Smooth muscle cell (in vitro differentiated cells): ENCODE measurements at regions not wholly inside any gene's neighbourhood (a gene's known extent, or its start where the extent isn't known, plus 50 kb on each side); places are given as distances from the start of the nearest gene placed in this dataset.

Source experiments
- DNase-seq: peaks from one replicate; lab custom pipeline; 2025; ENCODE audit not compliant: unreplicated experiment; lab: John Stamatoyannopoulos, UW
- H2AFZ ChIP-seq: fragments of 200-600 bp; sonication (generic); 2 replicates; pipeline ENCODE4 v1.6.0; 2016; ENCODE audit warnings: antibody characterized with exemption, low read depth, mild to moderate bottlenecking
- H3F3A ChIP-seq: fragments of 200-600 bp; sonication (generic); 2 replicates; pipeline ENCODE4 v1.6.0; 2017; ENCODE audit warnings: antibody characterized with exemption, low read depth
- H3K27ac ChIP-seq: fragments of 200-600 bp; sonication (generic); 2 replicates; pipeline ENCODE4 v1.5.1; 2016; ENCODE audit warnings: low read depth, mild to moderate bottlenecking
- H3K27me3 ChIP-seq: fragments of 200-600 bp; sonication (generic); 2 replicates; pipeline ENCODE4 v1.6.1; 2016; ENCODE audit warnings: low read depth, mild to moderate bottlenecking
- H3K36me3 ChIP-seq: fragments of 200-600 bp; sonication (generic); 2 replicates; pipeline ENCODE4 v1.5.1; 2016; ENCODE audit warnings: low read depth
- H3K4me1 ChIP-seq: fragments of 200-600 bp; sonication (generic); 2 replicates; pipeline ENCODE4 v1.5.1; 2016; ENCODE audit warnings: low read depth
- H3K4me2 ChIP-seq: fragments of 200-600 bp; sonication (generic); 2 replicates; pipeline ENCODE4 v1.6.0; 2016; ENCODE audit warnings: mild to moderate bottlenecking
- H3K4me3 ChIP-seq: fragments of 200-600 bp; sonication (generic); 2 replicates; pipeline ENCODE4 v1.5.1; 2016; ENCODE audit warnings: mild to moderate bottlenecking
- H3K79me2 ChIP-seq: fragments of 200-600 bp; sonication (generic); 2 replicates; pipeline ENCODE4 v1.6.0; 2016; ENCODE audit warnings: low read depth, mild to moderate bottlenecking
- H3K9ac ChIP-seq: fragments of 200-600 bp; sonication (generic); 2 replicates; pipeline ENCODE4 v1.6.0; 2016; ENCODE audit warnings: low read depth
- H3K9me3 ChIP-seq: fragments of 200-600 bp; sonication (generic); replicated peaks from 2 replicates; pipeline ENCODE4 v1.5.1; 2016; ENCODE audit warnings: low read depth
- H4K20me1 ChIP-seq: fragments of 200-600 bp; sonication (generic); 2 replicates; pipeline ENCODE4 v1.6.0; 2016; ENCODE audit warnings: low read depth
- CTCF ChIP-seq: fragments of 200-600 bp; sonication (generic); IDR thresholded peaks from 2 replicates; pipeline ENCODE4 v1.5.1; 2017; ENCODE audit warnings: borderline replicate concordance, mild to moderate bottlenecking, antibody characterized with exemption; ENCODE audit not compliant: insufficient read depth, poor library complexity, severe bottlenecking
- WGBS: methylation state at CpG from one replicate; pipeline ENCODE4 v1.1.7; 2016; ENCODE audit warnings: low lambda C conversion rate; 5-methylcytosine and 5-hydroxymethylcytosine counted together

- Histone ChIP-seq H3F3A (no peaks in the 10 kb centered on the region), H3K9me3 (no peaks in the 10 kb centered on the region), H3K4me1 (no peaks in the 10 kb centered on the region), H2AFZ (no peak overlapping the region), H4K20me1 (no peaks in the 10 kb centered on the region), H3K27me3 (no peaks in the 10 kb centered on the region), H3K4me3 (no peak overlapping the region), H3K4me2 (no peak overlapping the region), H3K79me2 (no peaks in the 10 kb centered on the region), H3K36me3 (no peaks in the 10 kb centered on the region), H3K27ac (no peak overlapping the region), H3K9ac (no peak overlapping the region)
- DNase-seq = no peak
- WGBS = 57% methylated on average over 4 of the region's 4 CpGs
- no peak for TF ChIP-seq CTCF
These were observed 549.2 kb downstream of the GOLGA6L6 start for GRCh38 chr15:19992428-19992827.

GRCh38 chr15:19988094-19988660, 553.4 kb downstream of the GOLGA6L6 start:
- Histone ChIP-seq H4K20me1 (no peaks in the 10 kb centered on the region), H3K79me2 (no peaks in the 10 kb centered on the region), H3K27ac (no peak overlapping the region), H3K36me3 (no peaks in the 10 kb centered on the region), H3K9me3 (no peaks in the 10 kb centered on the region), H3K9ac (no peak overlapping the region), H3F3A (no peaks in the 10 kb centered on the region), H3K4me3 (no peak overlapping the region), H3K4me1 (no peaks in the 10 kb centered on the region), H2AFZ (no peak overlapping the region), H3K4me2 (no peak overlapping the region), H3K27me3 (no peaks in the 10 kb centered on the region)
- DNase-seq = no peak
- TF ChIP-seq CTCF = no peak
- 59% methylated on average over 5 of the region's 5 CpGs for WGBS

GRCh38 chr15:19987389-19988048, 554.1 kb downstream of the GOLGA6L6 start:
- Histone ChIP-seq H3K9me3 (no peaks in the 10 kb centered on the region), H3K36me3 (no peaks in the 10 kb centered on the region), H2AFZ (no peak overlapping the region), H3K4me3 (no peak overlapping the region), H3F3A (no peaks in the 10 kb centered on the region), H3K4me2 (no peak overlapping the region), H3K4me1 (no peaks in the 10 kb centered on the region), H4K20me1 (no peaks in the 10 kb centered on the region), H3K27ac (no peak overlapping the region), H3K9ac (no peak overlapping the region), H3K27me3 (no peaks in the 10 kb centered on the region), H3K79me2 (no peaks in the 10 kb centered on the region)
- 46% methylated on average over 13 of the region's 13 CpGs for WGBS
- no peak for DNase-seq
- no peak for TF ChIP-seq CTCF

GRCh38 chr15:19984101-19984500, 557.5 kb downstream of the GOLGA6L6 start:
- no peak overlapping the region for H3K9ac ChIP-seq
- H4K20me1 ChIP-seq = no peaks in the 10 kb centered on the region
- no peaks in the 10 kb centered on the region for H3K79me2 ChIP-seq
- no peaks in the 10 kb centered on the region for H3F3A ChIP-seq
- 75% methylated on average over 1 of the region's 1 CpG for WGBS
- no peaks in the 10 kb centered on the region for H3K4me1 ChIP-seq
- H3K4me3 ChIP-seq = no peak overlapping the region
- H3K4me2 ChIP-seq = no peak overlapping the region
- no peak for TF ChIP-seq CTCF
- H3K9me3 ChIP-seq = no peaks in the 10 kb centered on the region
- no peaks in the 10 kb centered on the region for H3K27me3 ChIP-seq
- no peak for DNase-seq
- no peaks in the 10 kb centered on the region for H3K36me3 ChIP-seq
- no peak overlapping the region for H2AFZ ChIP-seq
- H3K27ac ChIP-seq = no peak overlapping the region
